GM18951 (cell line): ENCODE measurements at regions not wholly inside any gene's neighbourhood (a gene's known extent, or its start where the extent isn't known, plus 50 kb on each side); places are given as distances from the start of the nearest gene placed in this dataset.

Experiments used
- POLR2A ChIP-seq: IDR thresholded peaks from 4 replicates; pipeline ENCODE4 v1.6.1; 2011; ENCODE audit warnings: mild to moderate bottlenecking; ENCODE audit not compliant: insufficient read length, insufficient read depth; ENCODE audit errors: extremely low read depth
- in situ Hi-C: fragments of 300-500 bp; cut with MboI; formaldehyde crosslinking; loops from one replicate; pipeline ENCODE4 v1.12.0; 2022; ENCODE audit warnings: low sequenced_read_pairs, mixed read lengths, inconsistent platforms; ENCODE audit not compliant: unreplicated experiment

GRCh38 chr5:28927559-28928326 is 1889.4 kb upstream of the CDH9 start:
- in situ Hi-C loops, result no loop called here
- no peak for TF ChIP-seq POLR2A

DNA sequence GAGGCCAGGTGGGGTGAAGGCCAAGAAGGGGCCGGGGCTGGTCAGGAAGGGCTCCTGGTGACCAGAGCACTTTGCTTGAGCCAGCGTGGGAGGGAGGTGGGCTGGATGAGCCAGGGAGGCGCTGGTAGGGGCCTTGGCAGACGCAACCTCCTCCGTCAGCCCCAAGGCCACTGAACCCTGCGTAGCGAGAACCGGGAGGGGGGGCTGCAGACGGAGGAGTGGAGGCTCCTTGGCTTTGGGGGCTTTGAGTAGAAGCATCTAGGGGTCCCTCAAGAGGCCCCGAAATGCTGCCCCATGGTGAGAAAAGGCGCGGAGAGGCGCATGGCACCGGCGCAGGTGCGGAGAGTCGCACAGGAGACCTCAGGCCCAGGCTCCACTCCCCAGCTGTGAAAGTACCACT is 1888.0 kb upstream of the CDH9 start:
- in situ Hi-C loops, result no loop called here
- no peak for TF ChIP-seq POLR2A

GRCh38 chr5:28917631-28918030 is 1879.2 kb upstream of the CDH9 start:
- no peak for TF ChIP-seq POLR2A
- in situ Hi-C loops, result no loop called here

GRCh38 chr5:28914297-28914696 is 1875.9 kb upstream of the CDH9 start:
- in situ Hi-C loops, result no loop called here
- no peak for TF ChIP-seq POLR2A

- in situ Hi-C loops, result no loop called here
Measured at GRCh38 chr5:28903643-28904042, 1865.3 kb upstream of the CDH9 start.

DNA sequence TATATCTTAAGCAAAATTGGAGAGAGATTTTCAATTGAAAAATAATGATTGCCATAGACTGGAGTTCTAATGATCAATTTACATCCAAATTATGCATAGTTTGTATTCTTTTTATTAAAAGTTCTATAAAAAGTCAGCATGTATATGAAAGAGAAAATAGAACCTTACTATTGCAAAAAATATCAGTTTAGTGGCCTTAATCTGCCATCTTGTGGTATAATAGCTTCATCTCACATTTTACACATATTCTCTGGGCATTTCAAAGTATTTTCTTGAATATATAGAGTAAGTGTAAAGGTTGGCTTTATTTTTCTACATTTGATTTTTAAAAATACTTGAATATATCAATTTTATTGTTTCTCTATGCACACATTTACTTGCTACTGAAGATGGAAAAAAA is 1858.6 kb upstream of the CDH9 start:
- in situ Hi-C loops, result no loop called here
- TF ChIP-seq POLR2A, result no peak

More at GRCh38 chr5:28903643-28904042, 1865.3 kb upstream of the CDH9 start:
- TF ChIP-seq POLR2A, result no peak

- in situ Hi-C loops, result no loop called here
- no peak for TF ChIP-seq POLR2A
Measured at GRCh38 chr5:28880936-28881335, 1842.5 kb upstream of the CDH9 start.

- in situ Hi-C loops, result no loop called here
- TF ChIP-seq POLR2A, result no peak
Measured at GRCh38 chr5:28877050-28877449, 1838.7 kb upstream of the CDH9 start.

DNA sequence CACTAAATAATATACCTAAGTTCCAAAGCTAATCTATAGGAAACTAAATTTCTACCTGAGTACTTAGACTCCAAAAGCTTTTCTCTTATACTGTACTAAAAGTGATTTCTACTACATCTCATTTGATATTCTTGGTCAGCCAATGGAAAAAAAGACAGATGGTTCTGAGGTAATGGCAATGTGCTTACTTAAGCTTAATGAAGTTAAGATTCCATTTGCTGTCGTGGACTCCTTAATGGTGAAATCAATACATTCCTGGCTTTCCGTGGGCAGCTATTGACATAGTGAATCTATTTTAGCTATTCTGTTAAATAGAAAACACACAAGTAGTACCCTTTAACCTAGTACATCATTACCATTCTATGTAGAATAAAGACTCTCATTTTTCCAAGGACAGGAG is 1825.6 kb upstream of the CDH9 start:
- no peak for TF ChIP-seq POLR2A
- in situ Hi-C loops, result no loop called here

DNA sequence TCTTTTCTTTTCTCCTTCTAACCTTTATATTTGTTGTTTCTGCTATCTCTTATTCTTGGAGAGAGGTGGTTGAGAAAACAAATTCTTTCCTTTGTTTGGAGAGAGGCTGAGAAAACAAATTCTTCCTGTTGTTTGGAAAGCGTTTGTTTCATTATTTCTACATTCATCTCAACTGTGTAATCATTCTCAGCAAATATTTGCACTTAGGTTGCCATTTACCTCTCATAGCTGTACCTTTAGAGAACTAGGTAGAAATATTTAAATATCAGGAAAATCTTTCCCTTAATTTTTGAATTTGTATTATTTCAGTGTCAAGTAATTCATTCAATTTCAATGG is 1824.4 kb upstream of the CDH9 start:
- no peak for TF ChIP-seq POLR2A
- in situ Hi-C loops, result no loop called here

GRCh38 chr5:28862137-28862859 is 1823.9 kb upstream of the CDH9 start:
- in situ Hi-C loops, result no loop called here
- TF ChIP-seq POLR2A, result no peak

DNA sequence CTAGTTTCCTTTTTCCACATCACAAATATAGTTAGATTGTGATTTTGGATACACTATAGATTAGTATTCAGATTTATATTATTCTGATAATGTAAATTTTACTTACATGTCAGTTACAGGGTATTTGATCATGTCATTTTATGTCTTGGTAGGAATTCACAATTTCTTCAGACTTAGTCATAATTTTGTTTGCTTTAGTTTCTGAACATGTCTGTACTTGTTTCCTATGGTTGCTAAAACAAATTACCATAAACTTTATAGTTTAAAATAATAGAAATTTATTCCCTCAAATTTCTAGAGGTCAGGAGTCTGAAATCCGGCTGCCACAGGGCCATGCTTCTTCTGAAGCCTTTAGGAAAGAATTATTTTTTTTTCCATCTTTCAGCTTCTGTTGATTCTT is 1817.2 kb upstream of the CDH9 start:
- in situ Hi-C loops, result no loop called here

DNA sequence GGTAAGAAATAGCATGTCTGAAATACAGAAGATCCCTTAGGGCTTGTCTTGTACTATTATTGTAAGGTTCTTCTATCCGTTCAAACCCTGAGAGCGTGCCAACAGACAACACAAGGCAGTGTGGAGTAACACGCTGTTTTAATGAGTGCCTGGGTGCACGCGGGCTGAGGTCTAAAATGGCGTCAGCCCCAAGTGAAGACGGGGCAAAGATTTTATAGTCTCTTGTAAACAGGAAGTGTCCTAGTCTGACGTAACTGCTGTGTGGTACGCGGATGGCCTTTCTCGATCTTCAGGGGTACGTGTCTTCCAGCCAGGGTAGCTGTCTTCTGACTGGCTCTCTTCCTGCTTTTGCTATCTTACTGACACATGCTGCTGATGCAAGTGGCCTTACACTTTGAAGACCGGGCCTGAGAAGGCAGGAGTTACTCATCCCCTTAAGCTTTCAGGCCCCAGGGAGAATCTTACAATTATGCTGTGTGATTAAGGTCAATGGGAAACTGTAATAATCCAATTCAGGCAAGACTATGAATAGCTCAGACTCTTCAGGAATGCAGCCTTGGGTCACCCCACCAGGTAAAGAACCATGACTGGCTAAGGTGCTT is 1812.0 kb upstream of the CDH9 start:
- in situ Hi-C loops, result no loop called here
- no peak for TF ChIP-seq POLR2A

More for the DNA sequence above, 1817.2 kb upstream of the CDH9 start:
- TF ChIP-seq POLR2A, result no peak

GRCh38 chr5:28831042-28831441 is 1792.7 kb upstream of the CDH9 start:
- no peak for TF ChIP-seq POLR2A

More at GRCh38 chr5:28831042-28831441, 1792.7 kb upstream of the CDH9 start:
- in situ Hi-C loops, result no loop called here
